Spleen (tissue), 7 donors: ENCODE measurements at regions not wholly inside any gene's neighbourhood (a gene's known extent, or its start where the extent isn't known, plus 50 kb on each side); places are given as distances from the start of the nearest gene placed in this dataset.

Source experiments
- POLR2A ChIP-seq, 3 donors: fragments of 450-650 bp; IDR thresholded peaks; one replicate each; pipeline ENCODE4 v1.5.1; 2017; ENCODE audit warnings: antibody characterized with exemption in 3 of 3, mild to moderate bottlenecking in 1 of 3
- TF ChIP-seq, protein P1 (sequence below), 11 experiments: fragments of 200-600 bp in 7 of 11; fragments of 450-650 bp in 4 of 11; sonication (generic) in 4 of 11; IDR thresholded peaks in 8 of 11; conservative IDR thresholded peaks in 3 of 11; 1 replicate in 7 of 11; 2 replicates in 4 of 11; pipeline versions ENCODE4 v1.4.0 to v1.8.0; 2016 to 2021; ENCODE audit warnings: antibody characterized with exemption in 11 of 11, inconsistent platforms in 4 of 11, mild to moderate bottlenecking in 1 of 11
- donor health status: DM: no; HTN: no; CAD: no; lungs with moderate emphysema.
- donor health status: DM: no; HTN: no; CAD: no.
- donor health status: DM: no; HTN: no; CAD: no.

DNA sequence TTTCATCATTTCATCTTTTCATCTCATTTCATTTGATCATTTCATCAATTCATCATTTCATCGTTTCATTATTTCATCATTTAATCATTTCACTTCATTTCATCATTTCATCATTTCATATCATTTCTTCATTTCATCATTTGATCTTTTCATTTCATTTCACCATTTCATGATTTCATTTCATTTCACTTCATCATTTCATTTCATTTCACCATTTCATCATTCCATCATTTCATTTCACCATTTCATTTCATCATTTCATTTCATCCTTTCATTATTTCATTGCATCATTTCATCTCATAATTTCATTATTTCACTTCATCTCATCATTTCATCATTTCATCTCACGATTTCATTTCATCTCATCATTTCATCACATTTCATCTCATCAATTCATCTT is 127.8 kb downstream of the ANKRD30BL start:
- TF ChIP-seq, protein P1, sequence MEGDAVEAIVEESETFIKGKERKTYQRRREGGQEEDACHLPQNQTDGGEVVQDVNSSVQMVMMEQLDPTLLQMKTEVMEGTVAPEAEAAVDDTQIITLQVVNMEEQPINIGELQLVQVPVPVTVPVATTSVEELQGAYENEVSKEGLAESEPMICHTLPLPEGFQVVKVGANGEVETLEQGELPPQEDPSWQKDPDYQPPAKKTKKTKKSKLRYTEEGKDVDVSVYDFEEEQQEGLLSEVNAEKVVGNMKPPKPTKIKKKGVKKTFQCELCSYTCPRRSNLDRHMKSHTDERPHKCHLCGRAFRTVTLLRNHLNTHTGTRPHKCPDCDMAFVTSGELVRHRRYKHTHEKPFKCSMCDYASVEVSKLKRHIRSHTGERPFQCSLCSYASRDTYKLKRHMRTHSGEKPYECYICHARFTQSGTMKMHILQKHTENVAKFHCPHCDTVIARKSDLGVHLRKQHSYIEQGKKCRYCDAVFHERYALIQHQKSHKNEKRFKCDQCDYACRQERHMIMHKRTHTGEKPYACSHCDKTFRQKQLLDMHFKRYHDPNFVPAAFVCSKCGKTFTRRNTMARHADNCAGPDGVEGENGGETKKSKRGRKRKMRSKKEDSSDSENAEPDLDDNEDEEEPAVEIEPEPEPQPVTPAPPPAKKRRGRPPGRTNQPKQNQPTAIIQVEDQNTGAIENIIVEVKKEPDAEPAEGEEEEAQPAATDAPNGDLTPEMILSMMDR (IDR thresholded peaks at IDR 0.05 in 8 of 11, conservative IDR thresholded peaks at IDR 0.05 in 3 of 11) = no peak
- TF ChIP-seq POLR2A (IDR thresholded peaks at IDR 0.05) = no peak
